GM23338 (cell line): ENCODE measurements at regions not wholly inside any gene's neighbourhood (a gene's known extent, or its start where the extent isn't known, plus 50 kb on each side); places are given as distances from the start of the nearest gene placed in this dataset.

ENCODE experiments used
- CREB1 ChIP-seq: fragments of 250-450 bp; sonication (Bioruptor Pico); IDR thresholded peaks from 2 replicates; pipeline ENCODE4 v1.5.0; 2020; ENCODE audit warnings: low read depth, mild to moderate bottlenecking, moderate library complexity
- EZH2 ChIP-seq: fragments of 200-600 bp; sonication (generic); IDR thresholded peaks from one replicate; pipeline ENCODE4 v1.8.0; 2017; ENCODE audit warnings: antibody characterized with exemption, mild to moderate bottlenecking, low read depth; ENCODE audit not compliant: unreplicated experiment
- EZH2phosphoT487 ChIP-seq: fragments of 200-600 bp; sonication (generic); IDR thresholded peaks from one replicate; pipeline ENCODE4 v1.8.1; 2018; ENCODE audit warnings: antibody characterized with exemption; ENCODE audit not compliant: unreplicated experiment
- JUNB ChIP-seq: IDR thresholded peaks from one replicate; pipeline ENCODE4 v1.6.1; 2016; ENCODE audit warnings: antibody characterized with exemption; ENCODE audit not compliant: unreplicated experiment
- NANOG ChIP-seq: IDR thresholded peaks from 2 replicates; pipeline ENCODE4 v1.6.1; 2016; ENCODE audit warnings: antibody characterized with exemption, borderline replicate concordance
- POLR2AphosphoS5 ChIP-seq: IDR thresholded peaks from 2 replicates; pipeline ENCODE4 v1.6.1; 2016; ENCODE audit warnings: antibody characterized with exemption, low read depth
- STAT1 ChIP-seq: IDR thresholded peaks from one replicate; pipeline ENCODE4 v1.6.1; 2016; ENCODE audit warnings: antibody characterized with exemption; ENCODE audit not compliant: unreplicated experiment
- ZNF114 ChIP-seq: fragments of 250-450 bp; sonication (Bioruptor Pico); IDR thresholded peaks from 2 replicates; pipeline ENCODE4 v1.5.0; 2020; ENCODE audit warnings: mild to moderate bottlenecking, moderate library complexity
- ZNF331 ChIP-seq: fragments of 250-450 bp; sonication (Bioruptor Pico); IDR thresholded peaks from 2 replicates; pipeline ENCODE4 v1.5.0; 2020; ENCODE audit warnings: low read depth, mild to moderate bottlenecking, moderate library complexity
- TF ChIP-seq, protein P1 (sequence below), 2 experiments: fragments of 200-600 bp in 1 of 2; sonication (generic) in 1 of 2; conservative IDR thresholded peaks; 2 replicates each; pipeline versions ENCODE4 v1.5.1 to v1.6.1; 2016 to 2017; ENCODE audit warnings: antibody characterized with exemption in 2 of 2, low read depth in 2 of 2, mild to moderate bottlenecking in 2 of 2, moderate library complexity in 1 of 2
- TF ChIP-seq, protein P2 (sequence below): IDR thresholded peaks from one replicate; pipeline ENCODE4 v1.6.1; 2018; ENCODE audit warnings: antibody characterized with exemption; ENCODE audit not compliant: unreplicated experiment
- TF ChIP-seq, protein P3 (sequence below): fragments of 250-450 bp; sonication (Bioruptor Pico); IDR thresholded peaks from 2 replicates; pipeline ENCODE4 v1.5.0; 2020; ENCODE audit warnings: mild to moderate bottlenecking, moderate library complexity
- TF ChIP-seq, protein P4 (sequence below): IDR thresholded peaks from 2 replicates; pipeline ENCODE4 v1.6.1; 2016; ENCODE audit warnings: antibody characterized with exemption

DNA sequence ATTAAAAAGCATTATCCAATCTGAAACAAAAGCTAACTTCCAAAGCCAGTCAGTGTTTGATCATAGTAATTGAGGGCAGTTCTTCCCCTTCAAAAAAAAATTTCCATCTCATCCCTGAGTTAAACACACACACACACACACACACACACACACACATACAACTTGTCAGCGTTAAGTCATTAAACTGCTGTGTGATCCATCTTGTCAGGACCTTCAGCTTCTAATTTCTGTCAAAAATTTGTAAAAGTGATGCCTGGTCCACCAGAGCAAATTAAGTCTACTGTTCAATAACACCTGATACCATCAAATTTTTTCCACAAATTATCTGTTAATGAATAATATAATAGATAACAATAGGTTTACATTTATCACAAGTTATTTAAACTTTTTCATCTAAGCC, 198.7 kb downstream of the GPX5 start:
- TF ChIP-seq, protein P1, sequence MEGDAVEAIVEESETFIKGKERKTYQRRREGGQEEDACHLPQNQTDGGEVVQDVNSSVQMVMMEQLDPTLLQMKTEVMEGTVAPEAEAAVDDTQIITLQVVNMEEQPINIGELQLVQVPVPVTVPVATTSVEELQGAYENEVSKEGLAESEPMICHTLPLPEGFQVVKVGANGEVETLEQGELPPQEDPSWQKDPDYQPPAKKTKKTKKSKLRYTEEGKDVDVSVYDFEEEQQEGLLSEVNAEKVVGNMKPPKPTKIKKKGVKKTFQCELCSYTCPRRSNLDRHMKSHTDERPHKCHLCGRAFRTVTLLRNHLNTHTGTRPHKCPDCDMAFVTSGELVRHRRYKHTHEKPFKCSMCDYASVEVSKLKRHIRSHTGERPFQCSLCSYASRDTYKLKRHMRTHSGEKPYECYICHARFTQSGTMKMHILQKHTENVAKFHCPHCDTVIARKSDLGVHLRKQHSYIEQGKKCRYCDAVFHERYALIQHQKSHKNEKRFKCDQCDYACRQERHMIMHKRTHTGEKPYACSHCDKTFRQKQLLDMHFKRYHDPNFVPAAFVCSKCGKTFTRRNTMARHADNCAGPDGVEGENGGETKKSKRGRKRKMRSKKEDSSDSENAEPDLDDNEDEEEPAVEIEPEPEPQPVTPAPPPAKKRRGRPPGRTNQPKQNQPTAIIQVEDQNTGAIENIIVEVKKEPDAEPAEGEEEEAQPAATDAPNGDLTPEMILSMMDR (conservative IDR thresholded peaks at IDR 0.05; ENCODE audit: low read depth in 2 of 2) = no peak
- TF ChIP-seq EZH2 (no peak), EZH2phosphoT487 (no peak), JUNB (no peak), POLR2AphosphoS5 (no peak), CREB1 (no peak), NANOG (no peak), ZNF331 (CRISPR knock-in tag) (no peak), ZNF114 (CRISPR knock-in tag) (no peak), STAT1 (no peak)
- TF ChIP-seq, protein P2, sequence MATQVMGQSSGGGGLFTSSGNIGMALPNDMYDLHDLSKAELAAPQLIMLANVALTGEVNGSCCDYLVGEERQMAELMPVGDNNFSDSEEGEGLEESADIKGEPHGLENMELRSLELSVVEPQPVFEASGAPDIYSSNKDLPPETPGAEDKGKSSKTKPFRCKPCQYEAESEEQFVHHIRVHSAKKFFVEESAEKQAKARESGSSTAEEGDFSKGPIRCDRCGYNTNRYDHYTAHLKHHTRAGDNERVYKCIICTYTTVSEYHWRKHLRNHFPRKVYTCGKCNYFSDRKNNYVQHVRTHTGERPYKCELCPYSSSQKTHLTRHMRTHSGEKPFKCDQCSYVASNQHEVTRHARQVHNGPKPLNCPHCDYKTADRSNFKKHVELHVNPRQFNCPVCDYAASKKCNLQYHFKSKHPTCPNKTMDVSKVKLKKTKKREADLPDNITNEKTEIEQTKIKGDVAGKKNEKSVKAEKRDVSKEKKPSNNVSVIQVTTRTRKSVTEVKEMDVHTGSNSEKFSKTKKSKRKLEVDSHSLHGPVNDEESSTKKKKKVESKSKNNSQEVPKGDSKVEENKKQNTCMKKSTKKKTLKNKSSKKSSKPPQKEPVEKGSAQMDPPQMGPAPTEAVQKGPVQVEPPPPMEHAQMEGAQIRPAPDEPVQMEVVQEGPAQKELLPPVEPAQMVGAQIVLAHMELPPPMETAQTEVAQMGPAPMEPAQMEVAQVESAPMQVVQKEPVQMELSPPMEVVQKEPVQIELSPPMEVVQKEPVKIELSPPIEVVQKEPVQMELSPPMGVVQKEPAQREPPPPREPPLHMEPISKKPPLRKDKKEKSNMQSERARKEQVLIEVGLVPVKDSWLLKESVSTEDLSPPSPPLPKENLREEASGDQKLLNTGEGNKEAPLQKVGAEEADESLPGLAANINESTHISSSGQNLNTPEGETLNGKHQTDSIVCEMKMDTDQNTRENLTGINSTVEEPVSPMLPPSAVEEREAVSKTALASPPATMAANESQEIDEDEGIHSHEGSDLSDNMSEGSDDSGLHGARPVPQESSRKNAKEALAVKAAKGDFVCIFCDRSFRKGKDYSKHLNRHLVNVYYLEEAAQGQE = no peak
- TF ChIP-seq, protein P3, sequence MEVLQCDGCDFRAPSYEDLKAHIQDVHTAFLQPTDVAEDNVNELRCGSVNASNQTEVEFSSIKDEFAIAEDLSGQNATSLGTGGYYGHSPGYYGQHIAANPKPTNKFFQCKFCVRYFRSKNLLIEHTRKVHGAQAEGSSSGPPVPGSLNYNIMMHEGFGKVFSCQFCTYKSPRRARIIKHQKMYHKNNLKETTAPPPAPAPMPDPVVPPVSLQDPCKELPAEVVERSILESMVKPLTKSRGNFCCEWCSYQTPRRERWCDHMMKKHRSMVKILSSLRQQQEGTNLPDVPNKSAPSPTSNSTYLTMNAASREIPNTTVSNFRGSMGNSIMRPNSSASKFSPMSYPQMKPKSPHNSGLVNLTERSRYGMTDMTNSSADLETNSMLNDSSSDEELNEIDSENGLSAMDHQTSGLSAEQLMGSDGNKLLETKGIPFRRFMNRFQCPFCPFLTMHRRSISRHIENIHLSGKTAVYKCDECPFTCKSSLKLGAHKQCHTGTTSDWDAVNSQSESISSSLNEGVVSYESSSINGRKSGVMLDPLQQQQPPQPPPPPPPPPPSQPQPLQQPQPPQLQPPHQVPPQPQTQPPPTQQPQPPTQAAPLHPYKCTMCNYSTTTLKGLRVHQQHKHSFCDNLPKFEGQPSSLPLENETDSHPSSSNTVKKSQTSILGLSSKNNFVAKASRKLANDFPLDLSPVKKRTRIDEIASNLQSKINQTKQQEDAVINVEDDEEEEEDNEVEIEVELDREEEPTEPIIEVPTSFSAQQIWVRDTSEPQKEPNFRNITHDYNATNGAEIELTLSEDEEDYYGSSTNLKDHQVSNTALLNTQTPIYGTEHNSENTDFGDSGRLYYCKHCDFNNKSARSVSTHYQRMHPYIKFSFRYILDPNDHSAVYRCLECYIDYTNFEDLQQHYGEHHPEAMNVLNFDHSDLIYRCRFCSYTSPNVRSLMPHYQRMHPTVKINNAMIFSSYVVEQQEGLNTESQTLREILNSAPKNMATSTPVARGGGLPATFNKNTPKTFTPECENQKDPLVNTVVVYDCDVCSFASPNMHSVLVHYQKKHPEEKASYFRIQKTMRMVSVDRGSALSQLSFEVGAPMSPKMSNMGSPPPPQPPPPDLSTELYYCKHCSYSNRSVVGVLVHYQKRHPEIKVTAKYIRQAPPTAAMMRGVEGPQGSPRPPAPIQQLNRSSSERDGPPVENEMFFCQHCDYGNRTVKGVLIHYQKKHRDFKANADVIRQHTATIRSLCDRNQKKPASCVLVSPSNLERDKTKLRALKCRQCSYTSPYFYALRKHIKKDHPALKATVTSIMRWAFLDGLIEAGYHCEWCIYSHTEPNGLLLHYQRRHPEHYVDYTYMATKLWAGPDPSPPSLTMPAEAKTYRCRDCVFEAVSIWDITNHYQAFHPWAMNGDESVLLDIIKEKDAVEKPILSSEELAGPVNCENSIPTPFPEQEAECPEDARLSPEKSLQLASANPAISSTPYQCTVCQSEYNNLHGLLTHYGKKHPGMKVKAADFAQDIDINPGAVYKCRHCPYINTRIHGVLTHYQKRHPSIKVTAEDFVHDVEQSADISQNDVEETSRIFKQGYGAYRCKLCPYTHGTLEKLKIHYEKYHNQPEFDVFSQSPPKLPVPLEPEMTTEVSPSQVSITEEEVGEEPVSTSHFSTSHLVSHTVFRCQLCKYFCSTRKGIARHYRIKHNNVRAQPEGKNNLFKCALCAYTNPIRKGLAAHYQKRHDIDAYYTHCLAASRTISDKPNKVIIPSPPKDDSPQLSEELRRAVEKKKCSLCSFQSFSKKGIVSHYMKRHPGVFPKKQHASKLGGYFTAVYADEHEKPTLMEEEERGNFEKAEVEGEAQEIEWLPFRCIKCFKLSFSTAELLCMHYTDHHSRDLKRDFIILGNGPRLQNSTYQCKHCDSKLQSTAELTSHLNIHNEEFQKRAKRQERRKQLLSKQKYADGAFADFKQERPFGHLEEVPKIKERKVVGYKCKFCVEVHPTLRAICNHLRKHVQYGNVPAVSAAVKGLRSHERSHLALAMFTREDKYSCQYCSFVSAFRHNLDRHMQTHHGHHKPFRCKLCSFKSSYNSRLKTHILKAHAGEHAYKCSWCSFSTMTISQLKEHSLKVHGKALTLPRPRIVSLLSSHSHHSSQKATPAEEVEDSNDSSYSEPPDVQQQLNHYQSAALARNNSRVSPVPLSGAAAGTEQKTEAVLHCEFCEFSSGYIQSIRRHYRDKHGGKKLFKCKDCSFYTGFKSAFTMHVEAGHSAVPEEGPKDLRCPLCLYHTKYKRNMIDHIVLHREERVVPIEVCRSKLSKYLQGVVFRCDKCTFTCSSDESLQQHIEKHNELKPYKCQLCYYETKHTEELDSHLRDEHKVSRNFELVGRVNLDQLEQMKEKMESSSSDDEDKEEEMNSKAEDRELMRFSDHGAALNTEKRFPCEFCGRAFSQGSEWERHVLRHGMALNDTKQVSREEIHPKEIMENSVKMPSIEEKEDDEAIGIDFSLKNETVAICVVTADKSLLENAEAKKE = no peak
- TF ChIP-seq, protein P4, sequence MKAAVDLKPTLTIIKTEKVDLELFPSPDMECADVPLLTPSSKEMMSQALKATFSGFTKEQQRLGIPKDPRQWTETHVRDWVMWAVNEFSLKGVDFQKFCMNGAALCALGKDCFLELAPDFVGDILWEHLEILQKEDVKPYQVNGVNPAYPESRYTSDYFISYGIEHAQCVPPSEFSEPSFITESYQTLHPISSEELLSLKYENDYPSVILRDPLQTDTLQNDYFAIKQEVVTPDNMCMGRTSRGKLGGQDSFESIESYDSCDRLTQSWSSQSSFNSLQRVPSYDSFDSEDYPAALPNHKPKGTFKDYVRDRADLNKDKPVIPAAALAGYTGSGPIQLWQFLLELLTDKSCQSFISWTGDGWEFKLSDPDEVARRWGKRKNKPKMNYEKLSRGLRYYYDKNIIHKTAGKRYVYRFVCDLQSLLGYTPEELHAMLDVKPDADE = no peak
